ENCODE measurements at regions not wholly inside any gene's neighbourhood (a gene's known extent, or its start where the extent isn't known, plus 50 kb on each side); places are given as distances from the start of the nearest gene placed in this dataset.
"Not testable (repeated sequence)": the region's sequence is repeated elsewhere in the genome, so short reads cannot be mapped to it uniquely, and the experiment has no call there.

- no peak for DNase-seq
Measured at GRCh38 chr10:27344568-27345454, 104.2 kb upstream of the ACBD5 start.

- DNase-seq = no peak
Measured at GRCh38 chr10:27341001-27341400, 100.4 kb upstream of the ACBD5 start.

GRCh38 chr10:27335246-27335645, 94.6 kb upstream of the ACBD5 start:
- DNase-seq = not testable (repeated sequence)

- DNase-seq = no peak
Measured at GRCh38 chr10:27330074-27330473, 89.5 kb upstream of the ACBD5 start.

GRCh38 chr10:27328946-27329345, 88.3 kb upstream of the ACBD5 start:
- no peak for DNase-seq

- not testable (repeated sequence) for DNase-seq
Measured at GRCh38 chr10:27326748-27327147, 86.2 kb upstream of the ACBD5 start.

GRCh38 chr10:27319752-27320431, 79.3 kb upstream of the ACBD5 start:
- DNase-seq = peak; percentile 72

- not testable (repeated sequence) for DNase-seq
Measured at GRCh38 chr10:27319139-27319538, 78.5 kb upstream of the ACBD5 start.

- DNase-seq = not testable (repeated sequence)
Measured at GRCh38 chr10:27315082-27315481, 74.5 kb upstream of the ACBD5 start.

- DNase-seq = not testable (repeated sequence)
Measured at GRCh38 chr10:27313586-27313985, 73.0 kb upstream of the ACBD5 start.

- no peak for DNase-seq
Measured at GRCh38 chr10:27312854-27313253, 72.3 kb upstream of the ACBD5 start.

GRCh38 chr10:27311809-27312208, 71.2 kb upstream of the ACBD5 start:
- not testable (repeated sequence) for DNase-seq

- not testable (repeated sequence) for DNase-seq
Measured at GRCh38 chr10:27298522-27298850, 57.9 kb upstream of the ACBD5 start.

- no peak for DNase-seq
Measured at GRCh38 chr10:27297844-27298521, 57.4 kb upstream of the ACBD5 start.

GRCh38 chr10:27296285-27296684, 55.7 kb upstream of the ACBD5 start:
- not testable (repeated sequence) for DNase-seq

GRCh38 chr10:27291253-27291895, 50.8 kb upstream of the ACBD5 start:
- DNase-seq = not testable (repeated sequence)
